DMS53 (cell line): ENCODE measurements at regions not wholly inside any gene's neighbourhood (a gene's known extent, or its start where the extent isn't known, plus 50 kb on each side); places are given as distances from the start of the nearest gene placed in this dataset.
"Not testable (repeated sequence)": the region's sequence is repeated elsewhere in the genome, so short reads cannot be mapped to it uniquely, and the experiment has no call there.

ENCODE experiments used
- DNase-seq: peaks from one replicate; lab custom pipeline; 2025; lab: John Stamatoyannopoulos, UW

GRCh38 chr4:66376921-66377320 is 706.6 kb upstream of the EPHA5 start:
- DNase-seq = no peak

- no peak for DNase-seq
Observed at GRCh38 chr4:66376396-66376795, 706.1 kb upstream of the EPHA5 start.

- DNase-seq = no peak
Observed at GRCh38 chr4:66373268-66373667, 703.0 kb upstream of the EPHA5 start.

- DNase-seq = no peak
Observed at GRCh38 chr4:66372706-66373105, 702.4 kb upstream of the EPHA5 start.

GRCh38 chr4:66367043-66367660 is 696.9 kb upstream of the EPHA5 start:
- DNase-seq = no peak

GRCh38 chr4:66360395-66360794 is 690.1 kb upstream of the EPHA5 start:
- not testable (repeated sequence) for DNase-seq

- no peak for DNase-seq
Observed at GRCh38 chr4:66357316-66357715, 687.0 kb upstream of the EPHA5 start.

GRCh38 chr4:66355328-66355727 is 685.0 kb upstream of the EPHA5 start:
- DNase-seq = no peak

- DNase-seq = no peak
Observed at GRCh38 chr4:66351761-66352160, 681.5 kb upstream of the EPHA5 start.

- peak; percentile 7 for DNase-seq
Observed at GRCh38 chr4:66340286-66340893, 670.1 kb upstream of the EPHA5 start.

- no peak for DNase-seq
Observed at GRCh38 chr4:66339007-66339406, 668.7 kb upstream of the EPHA5 start.

GRCh38 chr4:66331761-66332160 is 661.5 kb upstream of the EPHA5 start:
- no peak for DNase-seq

- DNase-seq = no peak
Observed at GRCh38 chr4:66330125-66330524, 659.8 kb upstream of the EPHA5 start.

- no peak for DNase-seq
Observed at GRCh38 chr4:66328803-66329574, 658.7 kb upstream of the EPHA5 start.

GRCh38 chr4:66307641-66308438 is 637.6 kb upstream of the EPHA5 start:
- peak; percentile 5 for DNase-seq

- no peak for DNase-seq
Observed at GRCh38 chr4:66300336-66300934, 630.1 kb upstream of the EPHA5 start.

GRCh38 chr4:66298569-66298968 is 628.3 kb upstream of the EPHA5 start:
- no peak for DNase-seq

GRCh38 chr4:66297703-66298102 is 627.4 kb upstream of the EPHA5 start:
- no peak for DNase-seq

GRCh38 chr4:66294638-66295037 is 624.3 kb upstream of the EPHA5 start:
- DNase-seq = no peak

GRCh38 chr4:66284991-66285451 is 614.7 kb upstream of the EPHA5 start:
- DNase-seq = no peak

- no peak for DNase-seq
Observed at GRCh38 chr4:66279084-66279483, 608.8 kb upstream of the EPHA5 start.
